Transverse colon (tissue), 4 donors: ENCODE measurements at regions not wholly inside any gene's neighbourhood (a gene's known extent, or its start where the extent isn't known, plus 50 kb on each side); places are given as distances from the start of the nearest gene placed in this dataset.

ENCODE experiments used
- DNase-seq: peaks from one replicate; pipeline ENCODE4 v3.0.0-alpha.2; 2019
- H3K27ac ChIP-seq, 4 donors: fragments of 200-600 bp; sonication (generic); 2 replicates each; pipeline ENCODE4 v1.5.1; 2016 to 2018; ENCODE audit warnings: inconsistent platforms in 4 of 4
- H3K27me3 ChIP-seq: fragments of 200-600 bp; sonication (generic); 2 replicates; pipeline ENCODE4 v1.5.1; 2017; ENCODE audit warnings: inconsistent platforms
- H3K36me3 ChIP-seq, 4 donors: fragments of 200-600 bp; sonication (generic); 2 replicates each; pipeline ENCODE4 v1.5.1; 2017 to 2019; ENCODE audit warnings: inconsistent platforms in 4 of 4
- H3K4me1 ChIP-seq, 4 donors: fragments of 200-600 bp; sonication (generic); 2 replicates each; pipeline ENCODE4 v1.5.1; 2017 to 2020; ENCODE audit warnings: inconsistent platforms in 4 of 4
- H3K4me3 ChIP-seq, 4 donors: fragments of 200-600 bp; sonication (generic); 1 replicate in 1 of 4; 2 replicates in 3 of 4; pipeline versions ENCODE4 v1.5.1 to v1.6.1; 2017 to 2019; ENCODE audit warnings: inconsistent platforms in 4 of 4
- H3K9me3 ChIP-seq, 2 donors: fragments of 200-600 bp; sonication (generic); 2 replicates each; pipeline ENCODE4 v1.5.1; 2017 to 2019; ENCODE audit warnings: inconsistent platforms in 2 of 2
- EP300 ChIP-seq: sonication (generic); formaldehyde crosslinking; IDR thresholded peaks from one replicate; pipeline ENCODE4 v1.6.1; 2017; ENCODE audit warnings: antibody characterized with exemption, low read depth
- POLR2A ChIP-seq: fragments of 450-650 bp; IDR thresholded peaks from one replicate; pipeline ENCODE4 v1.6.1; 2016; ENCODE audit warnings: antibody characterized with exemption, mild to moderate bottlenecking, moderate library complexity
- POLR2AphosphoS5 ChIP-seq, 3 donors: sonication (generic); formaldehyde crosslinking; IDR thresholded peaks; one replicate each; pipeline ENCODE4 v1.6.1; 2016; ENCODE audit warnings: antibody characterized with exemption in 3 of 3
- WGBS, 2 donors: methylation state at CpG; one replicate each; pipeline ENCODE4 v1.1.5; 2018; ENCODE audit warnings: low coverage in 1 of 2; 5-methylcytosine and 5-hydroxymethylcytosine counted together
- in situ Hi-C, 4 donors: fragments of 200-750 bp; cut with MboI; loops; one replicate each; pipeline versions ENCODE4 v1.15.0 to v1.15.1; 2017; ENCODE audit warnings: low sequenced_read_pairs in 3 of 4, low pct_ligation_motif_present in 1 of 4, low pct_unique_long_range_greater_than_20kb in 1 of 4
- intact Hi-C: fragments of 100-400 bp; cut with DNase I; formaldehyde crosslinking; loops from one replicate; pipeline ENCODE4 v1.15.1; 2023; ENCODE audit warnings: low total_unique reads
- TF ChIP-seq, protein P1 (sequence below), 5 experiments: fragments of 200-600 bp in 3 of 5; fragments of 450-650 bp in 2 of 5; sonication (generic) in 3 of 5; IDR thresholded peaks; 1 replicate in 2 of 5; 2 replicates in 3 of 5; pipeline ENCODE4 v1.5.1; 2016 to 2017; ENCODE audit warnings: antibody characterized with exemption in 5 of 5, inconsistent platforms in 3 of 5, mild to moderate bottlenecking in 2 of 5, moderate library complexity in 1 of 5

DNA sequence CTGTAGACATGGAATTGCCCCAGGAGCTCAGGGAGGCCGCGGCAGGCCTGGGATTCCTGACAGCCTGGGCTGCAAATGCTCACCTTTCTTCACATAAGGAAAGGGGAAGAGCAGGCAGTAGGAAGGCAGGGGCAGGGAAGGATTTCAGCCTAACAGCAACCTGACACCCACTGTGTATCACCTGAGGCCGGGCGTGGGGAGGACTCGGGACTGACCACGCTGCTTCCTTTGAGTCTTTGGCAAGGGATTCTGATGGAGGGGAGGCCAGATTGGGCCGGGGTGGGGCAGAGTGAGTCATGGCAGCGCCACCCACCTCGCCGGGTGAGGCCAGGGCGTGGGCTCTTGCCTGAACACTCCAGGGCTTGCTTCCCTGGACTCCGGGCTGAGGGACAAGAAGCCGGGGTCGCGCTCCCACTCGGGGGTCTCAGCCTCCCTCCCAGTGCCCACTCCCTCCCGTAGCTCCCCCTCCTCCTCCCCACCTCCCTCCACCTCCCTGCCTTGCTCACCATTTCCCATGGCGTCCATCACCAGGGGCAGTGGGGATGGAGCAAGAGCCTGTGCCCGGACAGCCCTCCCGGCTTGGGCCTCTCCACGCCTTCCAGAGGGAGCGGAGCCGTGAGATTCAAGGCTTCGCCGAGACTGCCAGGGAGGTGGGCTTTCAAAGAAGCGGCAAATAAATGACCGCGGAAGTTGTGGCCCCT, 247.9 kb upstream of the RTL1 start:
- in situ Hi-C loops = no loop called here
- no peak overlapping the region for H3K27ac ChIP-seq
- 59 to 60% methylated on average over 1 to 28 of the region's 28 CpGs for WGBS, 2 donors
- intact Hi-C loops = no loop called here
- H3K36me3 ChIP-seq = no peaks in the 10 kb centered on the region
- no peak overlapping the region for H3K4me3 ChIP-seq
- no peaks in the 10 kb centered on the region for H3K9me3 ChIP-seq
- H3K4me1 ChIP-seq = no peaks in the 10 kb centered on the region
- peaks cover 8% of the 10 kb centered on the region for H3K27me3 ChIP-seq
- DNase-seq = no peak
- TF ChIP-seq POLR2A (no peak), POLR2AphosphoS5 (IDR thresholded peaks at IDR 0.05) (no peak), EP300 (no peak)
- TF ChIP-seq, protein P1, sequence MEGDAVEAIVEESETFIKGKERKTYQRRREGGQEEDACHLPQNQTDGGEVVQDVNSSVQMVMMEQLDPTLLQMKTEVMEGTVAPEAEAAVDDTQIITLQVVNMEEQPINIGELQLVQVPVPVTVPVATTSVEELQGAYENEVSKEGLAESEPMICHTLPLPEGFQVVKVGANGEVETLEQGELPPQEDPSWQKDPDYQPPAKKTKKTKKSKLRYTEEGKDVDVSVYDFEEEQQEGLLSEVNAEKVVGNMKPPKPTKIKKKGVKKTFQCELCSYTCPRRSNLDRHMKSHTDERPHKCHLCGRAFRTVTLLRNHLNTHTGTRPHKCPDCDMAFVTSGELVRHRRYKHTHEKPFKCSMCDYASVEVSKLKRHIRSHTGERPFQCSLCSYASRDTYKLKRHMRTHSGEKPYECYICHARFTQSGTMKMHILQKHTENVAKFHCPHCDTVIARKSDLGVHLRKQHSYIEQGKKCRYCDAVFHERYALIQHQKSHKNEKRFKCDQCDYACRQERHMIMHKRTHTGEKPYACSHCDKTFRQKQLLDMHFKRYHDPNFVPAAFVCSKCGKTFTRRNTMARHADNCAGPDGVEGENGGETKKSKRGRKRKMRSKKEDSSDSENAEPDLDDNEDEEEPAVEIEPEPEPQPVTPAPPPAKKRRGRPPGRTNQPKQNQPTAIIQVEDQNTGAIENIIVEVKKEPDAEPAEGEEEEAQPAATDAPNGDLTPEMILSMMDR (IDR thresholded peaks at IDR 0.05) = no peak

- Histone ChIP-seq H3K4me3 (no peak overlapping the region), H3K4me1 (no peaks in the 10 kb centered on the region), H3K36me3 (no peaks in the 10 kb centered on the region), H3K27ac (no peak overlapping the region), H3K9me3 (no peaks in the 10 kb centered on the region), H3K27me3 (peaks cover 11% of the 10 kb centered on the region)
- intact Hi-C loops = no loop called here
- DNase-seq = no peak
- 74 to 81% methylated on average over 11 to 18 of the region's 18 CpGs for WGBS, 2 donors
- in situ Hi-C loops = no loop called here
- TF ChIP-seq POLR2AphosphoS5 (IDR thresholded peaks at IDR 0.05) (no peak), EP300 (no peak), POLR2A (no peak)
- TF ChIP-seq, protein P1 (IDR thresholded peaks at IDR 0.05) = no peak
These were observed 248.4 kb upstream of the RTL1 start for GRCh38 chr14:101151927-101152305.

GRCh38 chr14:101152855-101153254, 249.3 kb upstream of the RTL1 start:
- no peak for TF ChIP-seq POLR2AphosphoS5 (IDR thresholded peaks at IDR 0.05)
- TF ChIP-seq EP300 = no peak
- no peak for TF ChIP-seq POLR2A
- TF ChIP-seq, protein P1 (IDR thresholded peaks at IDR 0.05) = no peak
- no peaks in the 10 kb centered on the region for H3K4me1 ChIP-seq
- H3K36me3 ChIP-seq = no peaks in the 10 kb centered on the region
- no peak overlapping the region for H3K27ac ChIP-seq
- WGBS, 2 donors = 79 to 100% methylated on average over 1 to 8 of the region's 8 CpGs
- DNase-seq = no peak
- H3K27me3 ChIP-seq = peaks cover 14% of the 10 kb centered on the region
- in situ Hi-C loops (no loop called here), intact Hi-C loops (no loop called here)
- no peaks in the 10 kb centered on the region for H3K9me3 ChIP-seq
- H3K4me3 ChIP-seq = no peak overlapping the region

DNA sequence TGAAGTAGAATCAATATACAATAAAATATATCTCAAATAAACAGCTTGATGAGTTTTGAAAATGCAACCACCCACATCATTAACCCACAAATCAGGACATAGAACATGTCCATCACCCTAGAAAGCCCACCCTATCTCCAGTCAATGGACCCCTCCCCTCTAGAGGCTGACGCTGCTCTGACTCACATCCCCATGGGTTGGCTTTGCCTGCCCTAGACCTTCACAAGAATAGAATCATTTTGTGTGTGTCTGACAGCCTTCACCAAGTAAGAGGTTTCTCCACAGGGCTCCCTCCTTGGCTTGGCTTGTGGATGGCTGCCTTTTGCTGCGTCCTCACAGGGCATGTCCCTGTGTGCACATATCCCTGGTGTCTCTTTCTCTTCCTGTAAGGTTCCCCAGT, 250.2 kb upstream of the RTL1 start:
- Histone ChIP-seq H3K27ac (no peak overlapping the region), H3K4me1 (no peaks in the 10 kb centered on the region), H3K4me3 (no peak overlapping the region), H3K27me3 (peaks cover 16% of the 10 kb centered on the region), H3K9me3 (no peaks in the 10 kb centered on the region), H3K36me3 (no peaks in the 10 kb centered on the region)
- intact Hi-C loops (no loop called here), in situ Hi-C loops (no loop called here)
- DNase-seq = no peak
- 88 to 100% methylated on average over 1 to 2 of the region's 2 CpGs for WGBS, 2 donors
- TF ChIP-seq POLR2A (no peak), EP300 (no peak), POLR2AphosphoS5 (IDR thresholded peaks at IDR 0.05) (no peak)
- TF ChIP-seq, protein P1 (IDR thresholded peaks at IDR 0.05) = no peak
